ENCODE measurements at regions not wholly inside any gene's neighbourhood (a gene's known extent, or its start where the extent isn't known, plus 50 kb on each side); places are given as distances from the start of the nearest gene placed in this dataset.

DNA sequence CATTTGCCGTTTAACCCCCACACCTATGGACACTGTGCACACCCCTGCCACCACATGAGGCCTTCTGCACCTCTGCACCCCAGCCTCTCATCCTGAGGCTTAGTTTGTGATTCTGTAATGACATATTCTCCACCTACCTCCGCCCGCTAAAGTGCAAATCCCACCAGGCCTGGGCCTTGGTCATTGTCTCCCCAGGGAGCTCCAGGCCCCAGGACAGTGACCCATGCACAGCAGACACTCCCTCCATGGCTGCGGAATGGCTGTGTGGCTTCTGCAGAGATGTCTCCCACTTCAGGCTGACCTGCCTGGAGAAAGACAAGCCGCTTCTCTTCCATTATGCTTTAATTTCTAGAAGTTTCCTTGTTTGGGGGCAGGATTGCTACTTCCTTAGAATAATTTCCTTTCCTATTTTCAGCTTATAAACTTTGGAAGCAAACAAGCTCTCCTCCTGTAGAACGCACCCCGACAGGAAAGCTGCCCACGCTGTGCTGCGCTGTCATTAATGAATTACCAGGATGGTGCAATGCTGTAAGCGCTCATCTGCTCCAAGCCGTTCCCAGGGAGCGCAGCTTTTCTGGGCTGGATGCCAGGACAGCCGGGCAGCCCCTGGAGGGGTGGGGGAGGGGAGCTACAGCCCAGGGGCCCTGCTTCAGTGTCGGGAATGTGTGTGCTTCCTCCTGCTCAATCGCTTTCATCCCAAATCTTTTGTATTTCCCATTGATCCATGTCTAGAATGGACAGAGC, 618.0 kb downstream of the BRD1 start:
- TF ChIP-seq, protein P1, sequence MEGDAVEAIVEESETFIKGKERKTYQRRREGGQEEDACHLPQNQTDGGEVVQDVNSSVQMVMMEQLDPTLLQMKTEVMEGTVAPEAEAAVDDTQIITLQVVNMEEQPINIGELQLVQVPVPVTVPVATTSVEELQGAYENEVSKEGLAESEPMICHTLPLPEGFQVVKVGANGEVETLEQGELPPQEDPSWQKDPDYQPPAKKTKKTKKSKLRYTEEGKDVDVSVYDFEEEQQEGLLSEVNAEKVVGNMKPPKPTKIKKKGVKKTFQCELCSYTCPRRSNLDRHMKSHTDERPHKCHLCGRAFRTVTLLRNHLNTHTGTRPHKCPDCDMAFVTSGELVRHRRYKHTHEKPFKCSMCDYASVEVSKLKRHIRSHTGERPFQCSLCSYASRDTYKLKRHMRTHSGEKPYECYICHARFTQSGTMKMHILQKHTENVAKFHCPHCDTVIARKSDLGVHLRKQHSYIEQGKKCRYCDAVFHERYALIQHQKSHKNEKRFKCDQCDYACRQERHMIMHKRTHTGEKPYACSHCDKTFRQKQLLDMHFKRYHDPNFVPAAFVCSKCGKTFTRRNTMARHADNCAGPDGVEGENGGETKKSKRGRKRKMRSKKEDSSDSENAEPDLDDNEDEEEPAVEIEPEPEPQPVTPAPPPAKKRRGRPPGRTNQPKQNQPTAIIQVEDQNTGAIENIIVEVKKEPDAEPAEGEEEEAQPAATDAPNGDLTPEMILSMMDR (IDR thresholded peaks at IDR 0.05) = no peak
- TF ChIP-seq ZFX (IDR thresholded peaks at IDR 0.05; ENCODE audit: borderline replicate concordance) = no peak
